ENCODE measurements at regions not wholly inside any gene's neighbourhood (a gene's known extent, or its start where the extent isn't known, plus 50 kb on each side); places are given as distances from the start of the nearest gene placed in this dataset.

- TF ChIP-seq TCF7L2 (IDR thresholded peaks at IDR 0.05; ENCODE audit: borderline replicate concordance, extremely low read depth, insufficient read depth, insufficient read length) = no peak
- TF ChIP-seq EZH2phosphoT487 (IDR thresholded peaks at IDR 0.05; ENCODE audit: borderline replicate concordance) = no peak
- TF ChIP-seq ZNF274 (IDR thresholded peaks at IDR 0.05; ENCODE audit: low read depth, low read length) = no peak
- TF ChIP-seq YY1 (IDR thresholded peaks at IDR 0.05; ENCODE audit: extremely low read depth, insufficient replicate concordance, low read depth, low read length) = no peak
- TF ChIP-seq MAX (IDR thresholded peaks at IDR 0.05) = no peak
- no peak for TF ChIP-seq SP1 (IDR thresholded peaks at IDR 0.05; ENCODE audit: low read depth)
- no peak for TF ChIP-seq ELF1 (IDR thresholded peaks at IDR 0.05; ENCODE audit: borderline replicate concordance, low read depth)
- no peak for TF ChIP-seq EZH2 (IDR thresholded peaks at IDR 0.05)
- no peak for TF ChIP-seq SIN3A (IDR thresholded peaks at IDR 0.05; ENCODE audit: low read depth)
- TF ChIP-seq CTCF (IDR thresholded peaks at IDR 0.05 in 2 of 3, conservative IDR thresholded peaks at IDR 0.05 in 1 of 3; ENCODE audit: borderline replicate concordance in 1 of 3, insufficient read depth in 1 of 3, low read depth in 2 of 3, low read length in 2 of 3) = no peak
These were observed 999.7 kb upstream of the RAG2 start (continued) for GRCh38 chr11:37597776-37598175.

GRCh38 chr11:37595845-37596244 lies 997.8 kb upstream of the RAG2 start:
- intact Hi-C loops (cut with micrococcal nuclease) = no loop called here
- no peaks in the 10 kb centered on the region for H3K79me2 ChIP-seq (ENCODE audit: insufficient read depth, low read length)
- no peaks in the 10 kb centered on the region for H4K20me1 ChIP-seq (ENCODE audit: insufficient read depth)
- no peaks in the 10 kb centered on the region for H3K9me2 ChIP-seq (ENCODE audit: insufficient read depth)
- RAD21 ChIA-PET (ENCODE audit: low non-redundant PET in 1 of 2, low total read pairs in 2 of 2, uncharacterized antibody in 2 of 2, unreplicated experiment in 2 of 2) = no interaction called here
- H3K9ac ChIP-seq (ENCODE audit: low read length) = no peak overlapping the region
- H3K36me3 ChIP-seq (ENCODE audit: control insufficient read depth in 1 of 2, insufficient read depth in 2 of 2, low read length in 2 of 2) = no peaks in the 10 kb centered on the region
- TF ChIP-seq SIN3A (IDR thresholded peaks at IDR 0.05; ENCODE audit: low read depth) (no peak), ELF1 (IDR thresholded peaks at IDR 0.05; ENCODE audit: borderline replicate concordance, low read depth) (no peak), JUND (IDR thresholded peaks at IDR 0.05) (no peak), CTCF (IDR thresholded peaks at IDR 0.05 in 2 of 3, conservative IDR thresholded peaks at IDR 0.05 in 1 of 3; ENCODE audit: borderline replicate concordance in 1 of 3, insufficient read depth in 1 of 3, low read depth in 2 of 3, low read length in 2 of 3) (no peak), REST (IDR thresholded peaks at IDR 0.05; ENCODE audit: low read depth) (no peak), RAD21 (IDR thresholded peaks at IDR 0.05; ENCODE audit: low read depth) (no peak), FOSL1 (IDR thresholded peaks at IDR 0.05; ENCODE audit: low read depth) (no peak), SRF (IDR thresholded peaks at IDR 0.05; ENCODE audit: low read depth) (no peak), ZNF274 (IDR thresholded peaks at IDR 0.05; ENCODE audit: low read depth, low read length) (no peak), SP1 (IDR thresholded peaks at IDR 0.05; ENCODE audit: low read depth) (no peak), ATF3 (IDR thresholded peaks at IDR 0.05) (no peak), EZH2 (IDR thresholded peaks at IDR 0.05) (no peak)
- POLR2A ChIA-PET = no interaction called here
- no peak for ATAC-seq
- no peak overlapping the region for H3K4me2 ChIP-seq (ENCODE audit: low read length)
- no peaks in the 10 kb centered on the region for H3K4me1 ChIP-seq (ENCODE audit: control insufficient read depth in 1 of 2, insufficient read depth in 2 of 2, low read length in 2 of 2)
- CTCF ChIA-PET = no interaction called here
- H2AFZ ChIP-seq (ENCODE audit: low read depth, low read length, poor library complexity, severe bottlenecking) = no peak overlapping the region
- H3K4me3 ChIP-seq (replicated peaks in 1 of 2; ENCODE audit: low read depth in 1 of 2, low read length in 2 of 2) = no peak overlapping the region
- H3K27me3 ChIP-seq (ENCODE audit: insufficient read depth, low read length) = no peaks in the 10 kb centered on the region
- BruUV-seq (replicated peaks) = no TSS peak
- H3K9me3 ChIP-seq (ENCODE audit: control insufficient read depth in 1 of 2, insufficient read depth in 1 of 2, low read depth in 1 of 2, low read length in 2 of 2) = peaks cover 12 to 19% of the 10 kb centered on the region in 2 experiments; a peak in 2 of 4 replicates
- no peak for DNase-seq (ENCODE audit: low read depth, low spot score)
- H3K27ac ChIP-seq (ENCODE audit: low read depth, low read length) = no peak overlapping the region
